Endothelial cell of umbilical vein (primary cell): ENCODE measurements at regions not wholly inside any gene's neighbourhood (a gene's known extent, or its start where the extent isn't known, plus 50 kb on each side); places are given as distances from the start of the nearest gene placed in this dataset.

Experiments used
- EZH2 ChIP-seq: IDR thresholded peaks from 2 replicates; pipeline ENCODE4 v1.6.1; 2012; ENCODE audit warnings: borderline replicate concordance, low read depth, mild to moderate bottlenecking, moderate library complexity, low read length, inconsistent platforms; ENCODE audit not compliant: severe bottlenecking
- MYC ChIP-seq: IDR thresholded peaks from one replicate; pipeline ENCODE4 v1.6.1; 2011; ENCODE audit warnings: mild to moderate bottlenecking, low read depth, low read length
- POLR2A ChIP-seq: IDR thresholded peaks from 2 replicates; pipeline ENCODE4 v1.6.1; 2012; ENCODE audit warnings: low read depth, mild to moderate bottlenecking, control low read depth, low read length
- TF ChIP-seq, protein P1 (sequence below), 2 donors: IDR thresholded peaks; 1 replicate in 1 of 2; 2 replicates in 1 of 2; pipeline ENCODE4 v1.5.1; 2011; ENCODE audit warnings: low read length in 2 of 2, mild to moderate bottlenecking in 2 of 2, moderate library complexity in 2 of 2, control low read depth in 1 of 2, inconsistent platforms in 1 of 2, low read depth in 1 of 2; ENCODE audit not compliant: insufficient read depth in 1 of 2; ENCODE audit errors: extremely low read depth in 1 of 2

DNA sequence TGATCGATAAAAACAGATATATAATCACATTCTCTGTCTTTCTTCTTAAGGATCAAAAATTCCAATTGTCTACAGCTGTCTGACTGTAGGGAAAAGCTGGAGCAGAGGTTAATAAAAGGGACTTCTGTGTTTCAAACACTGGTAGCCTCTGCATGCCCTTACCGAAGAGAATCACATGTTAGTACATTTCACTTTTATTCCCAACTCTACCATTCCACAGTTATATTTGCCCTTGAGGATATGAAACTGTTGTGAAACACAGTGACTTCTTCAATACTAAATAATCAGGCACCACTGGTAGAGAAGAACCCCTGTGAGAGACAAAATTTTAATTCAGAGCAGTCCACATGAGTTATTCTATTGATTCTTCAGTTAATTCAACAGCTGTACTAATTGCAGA, 1187.3 kb upstream of the CITED2 start:
- TF ChIP-seq, protein P1, sequence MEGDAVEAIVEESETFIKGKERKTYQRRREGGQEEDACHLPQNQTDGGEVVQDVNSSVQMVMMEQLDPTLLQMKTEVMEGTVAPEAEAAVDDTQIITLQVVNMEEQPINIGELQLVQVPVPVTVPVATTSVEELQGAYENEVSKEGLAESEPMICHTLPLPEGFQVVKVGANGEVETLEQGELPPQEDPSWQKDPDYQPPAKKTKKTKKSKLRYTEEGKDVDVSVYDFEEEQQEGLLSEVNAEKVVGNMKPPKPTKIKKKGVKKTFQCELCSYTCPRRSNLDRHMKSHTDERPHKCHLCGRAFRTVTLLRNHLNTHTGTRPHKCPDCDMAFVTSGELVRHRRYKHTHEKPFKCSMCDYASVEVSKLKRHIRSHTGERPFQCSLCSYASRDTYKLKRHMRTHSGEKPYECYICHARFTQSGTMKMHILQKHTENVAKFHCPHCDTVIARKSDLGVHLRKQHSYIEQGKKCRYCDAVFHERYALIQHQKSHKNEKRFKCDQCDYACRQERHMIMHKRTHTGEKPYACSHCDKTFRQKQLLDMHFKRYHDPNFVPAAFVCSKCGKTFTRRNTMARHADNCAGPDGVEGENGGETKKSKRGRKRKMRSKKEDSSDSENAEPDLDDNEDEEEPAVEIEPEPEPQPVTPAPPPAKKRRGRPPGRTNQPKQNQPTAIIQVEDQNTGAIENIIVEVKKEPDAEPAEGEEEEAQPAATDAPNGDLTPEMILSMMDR (IDR thresholded peaks at IDR 0.05; ENCODE audit: extremely low read depth in 1 of 2, insufficient read depth in 1 of 2, low read depth in 1 of 2, low read length in 2 of 2) = no peak
- TF ChIP-seq MYC = no peak
- TF ChIP-seq EZH2 = no peak
- TF ChIP-seq POLR2A = no peak
